Fibroblast of villous mesenchyme (primary cell): ENCODE measurements at regions not wholly inside any gene's neighbourhood (a gene's known extent, or its start where the extent isn't known, plus 50 kb on each side); places are given as distances from the start of the nearest gene placed in this dataset.

Source experiments
- DNase-seq: peaks from one replicate; pipeline ENCODE4 v3.0.0-alpha.2; 2010; ENCODE audit warnings: low read depth
- H3K4me3 ChIP-seq: 2 replicates; pipeline ENCODE4 v1.5.1; 2011; ENCODE audit warnings: low read depth, mild to moderate bottlenecking, low read length
- TF ChIP-seq, protein P1 (sequence below): IDR thresholded peaks from 2 replicates; pipeline ENCODE4 v1.5.1; 2012; ENCODE audit warnings: low read depth, mild to moderate bottlenecking, low read length; ENCODE audit not compliant: insufficient read depth

GRCh38 chr6:25005010-25005409 is 69.2 kb upstream of the RIPOR2 start:
- TF ChIP-seq, protein P1, sequence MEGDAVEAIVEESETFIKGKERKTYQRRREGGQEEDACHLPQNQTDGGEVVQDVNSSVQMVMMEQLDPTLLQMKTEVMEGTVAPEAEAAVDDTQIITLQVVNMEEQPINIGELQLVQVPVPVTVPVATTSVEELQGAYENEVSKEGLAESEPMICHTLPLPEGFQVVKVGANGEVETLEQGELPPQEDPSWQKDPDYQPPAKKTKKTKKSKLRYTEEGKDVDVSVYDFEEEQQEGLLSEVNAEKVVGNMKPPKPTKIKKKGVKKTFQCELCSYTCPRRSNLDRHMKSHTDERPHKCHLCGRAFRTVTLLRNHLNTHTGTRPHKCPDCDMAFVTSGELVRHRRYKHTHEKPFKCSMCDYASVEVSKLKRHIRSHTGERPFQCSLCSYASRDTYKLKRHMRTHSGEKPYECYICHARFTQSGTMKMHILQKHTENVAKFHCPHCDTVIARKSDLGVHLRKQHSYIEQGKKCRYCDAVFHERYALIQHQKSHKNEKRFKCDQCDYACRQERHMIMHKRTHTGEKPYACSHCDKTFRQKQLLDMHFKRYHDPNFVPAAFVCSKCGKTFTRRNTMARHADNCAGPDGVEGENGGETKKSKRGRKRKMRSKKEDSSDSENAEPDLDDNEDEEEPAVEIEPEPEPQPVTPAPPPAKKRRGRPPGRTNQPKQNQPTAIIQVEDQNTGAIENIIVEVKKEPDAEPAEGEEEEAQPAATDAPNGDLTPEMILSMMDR = no peak
- H3K4me3 ChIP-seq = no peak overlapping the region
- DNase-seq = no peak

- DNase-seq = no peak
- no peak overlapping the region for H3K4me3 ChIP-seq
- TF ChIP-seq, protein P1 = no peak
Observed at GRCh38 chr6:25006075-25006474, 70.3 kb upstream of the RIPOR2 start.

- TF ChIP-seq, protein P1 = no peak
- DNase-seq = peak; percentile 43
- H3K4me3 ChIP-seq = no peak overlapping the region
Observed at GRCh38 chr6:25006565-25007001, 70.8 kb upstream of the RIPOR2 start.

DNA sequence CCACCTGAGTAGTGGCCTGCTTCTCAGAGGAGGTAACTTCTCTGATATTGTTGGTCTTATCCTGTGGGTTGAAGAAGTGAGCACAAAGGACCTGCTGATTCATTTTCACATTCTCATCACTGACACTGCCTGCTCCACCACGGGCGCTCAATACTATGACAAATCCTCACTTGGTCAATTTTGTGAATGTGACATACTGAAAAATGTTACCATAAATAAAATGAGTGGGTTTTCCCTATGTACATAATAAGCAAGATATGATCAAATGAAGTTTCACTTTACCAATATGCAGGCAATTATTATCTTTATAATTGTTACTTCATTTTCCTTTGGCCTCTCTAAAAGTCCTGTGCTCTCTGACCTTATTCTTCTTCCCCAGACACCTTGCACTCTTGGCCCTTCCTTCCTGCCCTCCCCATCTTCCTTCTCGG is 71.5 kb upstream of the RIPOR2 start:
- TF ChIP-seq, protein P1 = no peak
- no peak for DNase-seq
- no peak overlapping the region for H3K4me3 ChIP-seq

DNA sequence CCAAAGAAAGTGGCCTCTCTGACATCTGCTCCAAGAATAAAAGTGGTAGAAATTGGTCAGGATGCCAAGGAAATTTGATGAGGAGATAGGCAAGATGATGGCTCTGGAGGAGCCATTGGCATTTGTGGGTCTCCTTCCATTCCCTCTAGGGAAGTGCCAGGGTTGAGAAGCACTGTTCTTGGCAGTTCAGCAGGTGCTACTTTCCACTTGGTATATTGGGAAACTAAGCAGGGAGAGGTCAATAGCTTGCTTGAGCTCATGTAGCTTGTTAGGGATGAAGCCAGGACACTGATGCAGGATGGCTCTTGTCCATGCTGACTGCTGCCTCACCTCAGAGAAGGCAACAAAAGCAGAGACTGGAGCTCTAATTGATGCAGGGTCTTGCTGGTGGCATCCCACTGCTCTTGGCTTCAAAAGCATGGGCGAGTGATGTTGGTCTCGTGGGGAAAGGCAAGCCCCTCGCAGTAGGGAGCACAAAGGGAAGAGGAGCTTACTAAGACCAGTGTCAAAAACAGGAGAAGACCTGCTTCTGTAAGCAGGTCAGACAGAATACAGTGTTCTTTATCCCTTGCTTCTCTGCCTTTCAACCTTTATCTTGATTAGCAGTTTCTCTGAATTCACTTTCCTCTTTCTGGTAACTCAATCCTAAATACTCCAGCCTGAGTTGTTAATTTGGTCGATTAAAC is 73.1 kb upstream of the RIPOR2 start:
- DNase-seq = no peak
- TF ChIP-seq, protein P1 = no peak
- no peak overlapping the region for H3K4me3 ChIP-seq

- no peak overlapping the region for H3K4me3 ChIP-seq
- TF ChIP-seq, protein P1 = no peak
- DNase-seq = no peak
Observed at GRCh38 chr6:25009393-25009710, 73.6 kb upstream of the RIPOR2 start.

GRCh38 chr6:25010176-25010575 is 74.4 kb upstream of the RIPOR2 start:
- DNase-seq = no peak
- H3K4me3 ChIP-seq = no peak overlapping the region
- TF ChIP-seq, protein P1 = no peak
